GM12892 (cell line): ENCODE measurements at regions not wholly inside any gene's neighbourhood (a gene's known extent, or its start where the extent isn't known, plus 50 kb on each side); places are given as distances from the start of the nearest gene placed in this dataset.

Experiments used
- POLR2A ChIP-seq: IDR thresholded peaks from 2 replicates; pipeline ENCODE4 v1.6.1; 2011; ENCODE audit warnings: low read depth, low read length, control low read depth
- POLR2AphosphoS5 ChIP-seq: IDR thresholded peaks from 2 replicates; pipeline ENCODE4 v1.6.1; 2011; ENCODE audit warnings: low read depth, low read length, control low read depth
- TAF1 ChIP-seq: IDR thresholded peaks from 2 replicates; pipeline ENCODE4 v1.6.1; 2011; ENCODE audit warnings: low read depth, mild to moderate bottlenecking, control low read depth, low read length, borderline replicate concordance

GRCh38 chr3:180102604-180103003 is 65.9 kb upstream of the PEX5L start:
- TF ChIP-seq POLR2AphosphoS5 (no peak), POLR2A (no peak), TAF1 (no peak)
